BE2C (cell line): ENCODE measurements at regions not wholly inside any gene's neighbourhood (a gene's known extent, or its start where the extent isn't known, plus 50 kb on each side); places are given as distances from the start of the nearest gene placed in this dataset.

ENCODE experiments used
- DNase-seq: peaks from one replicate; pipeline ENCODE4 v3.0.0-alpha.2; 2020
- H3K27me3 ChIP-seq: fragments of 250-450 bp; sonication (Bioruptor Pico); 2 replicates; pipeline ENCODE4 v1.5.1; 2020; ENCODE audit warnings: mild to moderate bottlenecking
- H3K36me3 ChIP-seq: fragments of 250-450 bp; sonication (Bioruptor Pico); 2 replicates; pipeline ENCODE4 v1.5.1; 2020; ENCODE audit warnings: mild to moderate bottlenecking
- H3K4me1 ChIP-seq: fragments of 250-450 bp; sonication (Bioruptor Pico); 2 replicates; pipeline ENCODE4 v1.5.1; 2020
- H3K4me3 ChIP-seq: 2 replicates; pipeline ENCODE4 v1.5.1; 2011; ENCODE audit warnings: low read depth, low read length
- H3K9me3 ChIP-seq: fragments of 250-450 bp; sonication (Bioruptor Pico); 2 replicates; pipeline ENCODE4 v1.5.1; 2020
- CTCF ChIP-seq: IDR thresholded peaks from 2 replicates; pipeline ENCODE4 v1.5.1; 2012; ENCODE audit warnings: mild to moderate bottlenecking, low read depth, low read length

- peaks cover 3% of the 10 kb centered on the region; the same call in 1 of the 2 replicates for H3K27me3 ChIP-seq
- DNase-seq, result no peak
- no peaks in the 10 kb centered on the region for H3K4me1 ChIP-seq
- no peaks in the 10 kb centered on the region for H3K36me3 ChIP-seq
- no peaks in the 10 kb centered on the region for H3K9me3 ChIP-seq
- H3K4me3 ChIP-seq, result no peak overlapping the region
- TF ChIP-seq CTCF, result no peak
Observed at GRCh38 chr9:88198341-88198807, 60.1 kb upstream of the SPATA31C2 start.

- TF ChIP-seq CTCF, result no peak
- no peaks in the 10 kb centered on the region for H3K4me1 ChIP-seq
- no peak for DNase-seq
Observed at GRCh38 chr9:88197781-88198340, 59.6 kb upstream of the SPATA31C2 start.

GRCh38 chr9:88197016-88197415 is 58.7 kb upstream of the SPATA31C2 start:
- Histone ChIP-seq H3K4me1 (no peaks in the 10 kb centered on the region), H3K27me3 (peaks cover 2% of the 10 kb centered on the region; the same call in 1 of the 2 replicates), H3K36me3 (no peaks in the 10 kb centered on the region), H3K4me3 (no peak overlapping the region), H3K9me3 (no peaks in the 10 kb centered on the region)
- DNase-seq, result no peak
- TF ChIP-seq CTCF, result no peak

More at GRCh38 chr9:88197781-88198340, 59.6 kb upstream of the SPATA31C2 start:
- H3K4me3 ChIP-seq, result no peak overlapping the region
- peaks cover 3% of the 10 kb centered on the region; the same call in 1 of the 2 replicates for H3K27me3 ChIP-seq
- no peaks in the 10 kb centered on the region for H3K36me3 ChIP-seq
- H3K9me3 ChIP-seq, result no peaks in the 10 kb centered on the region

- H3K4me1 ChIP-seq, result no peaks in the 10 kb centered on the region
- H3K9me3 ChIP-seq, result no peaks in the 10 kb centered on the region
- H3K4me3 ChIP-seq, result no peak overlapping the region
- H3K27me3 ChIP-seq, result no peaks in the 10 kb centered on the region; the same call in 1 of the 2 replicates
- no peak for TF ChIP-seq CTCF
- no peak for DNase-seq
- H3K36me3 ChIP-seq, result no peaks in the 10 kb centered on the region
Observed at GRCh38 chr9:88196142-88196790, 58.0 kb upstream of the SPATA31C2 start.

- Histone ChIP-seq H3K4me3 (no peak overlapping the region), H3K4me1 (no peaks in the 10 kb centered on the region), H3K9me3 (no peaks in the 10 kb centered on the region), H3K27me3 (no peaks in the 10 kb centered on the region; the same call in 1 of the 2 replicates), H3K36me3 (no peaks in the 10 kb centered on the region)
- DNase-seq, result no peak
- no peak for TF ChIP-seq CTCF
Observed at GRCh38 chr9:88193766-88194165, 55.5 kb upstream of the SPATA31C2 start.

GRCh38 chr9:88191456-88191855 is 53.2 kb upstream of the SPATA31C2 start:
- Histone ChIP-seq H3K9me3 (no peaks in the 10 kb centered on the region), H3K4me1 (no peaks in the 10 kb centered on the region), H3K4me3 (no peak overlapping the region), H3K36me3 (no peaks in the 10 kb centered on the region), H3K27me3 (no peaks in the 10 kb centered on the region; the same call in 1 of the 2 replicates)
- TF ChIP-seq CTCF, result no peak
- no peak for DNase-seq
